ENCODE measurements at regions not wholly inside any gene's neighbourhood (a gene's known extent, or its start where the extent isn't known, plus 50 kb on each side); places are given as distances from the start of the nearest gene placed in this dataset.

GRCh38 chr14:100381395-100382105 is 58.4 kb downstream of the SLC25A47 start:
- in situ Hi-C loops (cut with HindIII; ENCODE audit: low pct_unique_long_range_greater_than_20kb, low sequenced_read_pairs): no loop called here
- no peak for DNase-seq (ENCODE audit: low read depth)

DNA sequence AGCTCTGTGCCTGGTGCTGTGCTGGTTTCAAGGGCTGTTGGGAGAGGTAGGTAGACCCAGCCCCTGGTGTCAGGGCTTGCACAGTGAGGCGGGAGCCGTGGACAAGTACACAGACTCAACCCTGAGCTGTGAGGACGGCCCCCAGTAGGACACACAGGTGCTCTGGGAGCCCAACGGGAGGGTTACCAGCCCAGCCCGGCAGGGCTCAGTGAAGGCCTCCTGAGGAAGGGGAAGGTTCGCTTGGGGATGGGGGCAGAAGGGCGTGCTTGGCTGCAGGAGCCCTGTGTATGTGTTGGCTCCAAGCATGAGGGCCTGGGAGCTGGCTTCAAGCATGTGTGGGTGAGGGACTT is 58.9 kb downstream of the SLC25A47 start:
- in situ Hi-C loops (cut with HindIII; ENCODE audit: low pct_unique_long_range_greater_than_20kb, low sequenced_read_pairs): no loop called here
- DNase-seq (ENCODE audit: low read depth): no peak

DNA sequence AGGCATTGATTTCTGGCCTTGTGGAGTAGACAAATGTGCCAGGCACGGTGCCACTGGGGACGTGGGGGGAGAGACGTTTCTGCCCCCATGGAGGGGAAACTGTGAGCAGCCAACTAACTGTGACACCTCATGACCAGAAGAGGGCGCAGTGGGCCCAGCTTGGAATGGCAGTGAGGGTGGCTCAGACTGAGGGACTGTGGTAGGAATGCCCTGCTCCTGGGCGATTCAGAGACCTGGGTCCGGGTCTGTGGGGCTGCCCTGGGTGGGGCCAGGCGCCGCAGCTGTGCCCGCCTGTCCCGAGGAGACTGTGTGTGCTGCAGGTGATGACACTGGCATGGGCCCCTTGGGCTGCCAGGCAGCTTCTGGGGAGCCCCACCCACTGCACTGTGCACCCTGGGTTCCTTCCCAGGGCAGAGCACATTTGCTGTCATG is 60.6 kb downstream of the SLC25A47 start:
- in situ Hi-C loops (cut with HindIII; ENCODE audit: low pct_unique_long_range_greater_than_20kb, low sequenced_read_pairs): no loop called here
- peak; percentile 35 for DNase-seq (ENCODE audit: low read depth)

DNA sequence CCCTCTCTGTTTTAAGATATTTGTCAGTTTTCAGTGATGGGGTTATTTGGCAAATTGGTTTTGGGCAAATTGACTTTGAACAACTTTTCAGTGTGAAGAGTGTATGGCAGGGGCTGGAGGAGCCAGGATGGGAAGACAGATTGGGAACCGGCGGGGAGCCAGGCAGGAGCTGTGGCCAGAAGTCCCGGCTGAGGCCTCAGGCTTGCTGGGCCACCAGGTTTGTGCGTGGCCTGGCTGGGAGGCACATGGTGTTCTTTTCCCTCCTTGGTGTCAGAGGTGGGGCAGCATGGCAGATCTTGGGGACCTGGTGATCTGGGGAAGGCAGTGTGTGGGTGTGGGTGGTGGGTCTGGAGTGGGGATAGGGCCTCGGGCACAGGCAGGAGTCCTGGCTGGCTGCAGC is 61.1 kb downstream of the SLC25A47 start:
- in situ Hi-C loops (cut with HindIII; ENCODE audit: low pct_unique_long_range_greater_than_20kb, low sequenced_read_pairs): no loop called here
- DNase-seq (ENCODE audit: low read depth): no peak

DNA sequence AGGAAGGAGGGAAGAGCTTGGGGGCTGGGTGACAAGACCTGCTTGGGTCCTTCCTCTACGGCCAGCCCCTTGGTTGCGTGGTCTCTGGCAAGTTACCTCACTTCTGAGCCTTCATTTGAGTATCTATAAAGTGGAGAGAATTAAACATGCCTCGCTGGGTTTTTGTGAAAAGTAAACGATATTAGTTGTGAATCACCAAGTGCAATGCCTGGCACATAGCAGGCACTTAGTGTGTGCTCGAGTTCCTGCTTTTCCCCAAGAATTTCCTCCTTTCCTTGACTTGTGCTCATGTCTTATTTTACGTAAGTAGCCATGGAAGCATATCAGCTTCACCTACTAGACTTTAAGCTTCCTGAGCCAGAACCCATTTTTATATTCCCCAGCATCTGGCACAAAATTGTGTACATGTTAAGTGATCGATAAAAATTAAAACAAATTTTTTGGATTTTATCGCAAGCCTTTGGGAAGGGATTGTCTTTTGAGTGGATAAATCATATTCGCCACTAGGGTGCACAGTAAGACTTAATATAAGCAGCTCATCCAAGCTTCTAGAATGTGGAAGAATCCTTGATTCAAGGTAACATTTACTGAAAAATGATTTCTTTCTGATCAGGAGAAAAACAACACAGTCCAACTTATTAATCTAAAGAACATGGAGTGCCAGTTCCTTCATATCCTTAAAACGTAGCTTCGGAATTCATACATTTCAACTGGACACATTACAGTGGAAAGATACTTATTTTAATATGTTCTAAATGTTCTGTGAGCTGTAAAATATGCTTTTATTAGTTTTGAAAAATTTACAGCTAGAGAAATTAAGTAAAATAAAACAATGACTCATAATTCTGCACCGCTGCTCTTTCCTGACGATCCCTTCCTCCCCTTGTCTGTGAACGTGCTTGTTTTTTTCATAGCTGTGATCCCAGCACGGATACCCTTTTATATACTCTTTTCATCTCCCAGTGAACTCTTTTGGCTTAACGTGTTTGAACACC is 62.0 kb downstream of the SLC25A47 start:
- DNase-seq (ENCODE audit: low read depth): peak; percentile 44
- in situ Hi-C loops (cut with HindIII; ENCODE audit: low pct_unique_long_range_greater_than_20kb, low sequenced_read_pairs): no loop called here

GRCh38 chr14:100386121-100386520 is 63.0 kb downstream of the SLC25A47 start:
- DNase-seq (ENCODE audit: low read depth): no peak
- in situ Hi-C loops (cut with HindIII; ENCODE audit: low pct_unique_long_range_greater_than_20kb, low sequenced_read_pairs): no loop called here

GRCh38 chr14:100386846-100387245 is 63.7 kb downstream of the SLC25A47 start:
- in situ Hi-C loops (cut with HindIII; ENCODE audit: low pct_unique_long_range_greater_than_20kb, low sequenced_read_pairs): no loop called here

DNA sequence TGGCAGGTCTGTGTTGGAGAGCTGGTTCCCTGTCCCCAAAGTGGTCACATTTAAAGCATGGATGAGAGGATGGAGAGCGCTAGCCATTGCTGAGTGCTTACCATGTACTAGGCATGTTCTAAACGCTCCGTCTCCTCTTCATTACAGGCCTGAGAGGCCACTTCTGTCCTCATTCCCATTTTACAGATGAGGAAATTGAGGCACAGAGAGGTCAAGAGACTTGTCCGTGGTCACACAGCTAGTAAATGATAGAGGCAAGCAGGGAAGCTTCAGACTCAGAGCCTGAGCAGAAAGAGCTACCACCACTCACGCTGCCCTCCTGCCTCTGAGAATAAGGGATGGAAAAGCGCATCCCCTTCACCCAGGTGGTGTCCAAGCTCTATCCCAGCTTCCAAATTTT is 64.3 kb downstream of the SLC25A47 start:
- in situ Hi-C loops (cut with HindIII; ENCODE audit: low pct_unique_long_range_greater_than_20kb, low sequenced_read_pairs): no loop called here
- DNase-seq (ENCODE audit: low read depth): no peak

More at GRCh38 chr14:100386846-100387245, 63.7 kb downstream of the SLC25A47 start:
- DNase-seq (ENCODE audit: low read depth): no peak

- DNase-seq (ENCODE audit: low read depth): no peak
- in situ Hi-C loops (cut with HindIII; ENCODE audit: low pct_unique_long_range_greater_than_20kb, low sequenced_read_pairs): no loop called here
Measured at GRCh38 chr14:100388103-100389054, 65.2 kb downstream of the SLC25A47 start.

DNA sequence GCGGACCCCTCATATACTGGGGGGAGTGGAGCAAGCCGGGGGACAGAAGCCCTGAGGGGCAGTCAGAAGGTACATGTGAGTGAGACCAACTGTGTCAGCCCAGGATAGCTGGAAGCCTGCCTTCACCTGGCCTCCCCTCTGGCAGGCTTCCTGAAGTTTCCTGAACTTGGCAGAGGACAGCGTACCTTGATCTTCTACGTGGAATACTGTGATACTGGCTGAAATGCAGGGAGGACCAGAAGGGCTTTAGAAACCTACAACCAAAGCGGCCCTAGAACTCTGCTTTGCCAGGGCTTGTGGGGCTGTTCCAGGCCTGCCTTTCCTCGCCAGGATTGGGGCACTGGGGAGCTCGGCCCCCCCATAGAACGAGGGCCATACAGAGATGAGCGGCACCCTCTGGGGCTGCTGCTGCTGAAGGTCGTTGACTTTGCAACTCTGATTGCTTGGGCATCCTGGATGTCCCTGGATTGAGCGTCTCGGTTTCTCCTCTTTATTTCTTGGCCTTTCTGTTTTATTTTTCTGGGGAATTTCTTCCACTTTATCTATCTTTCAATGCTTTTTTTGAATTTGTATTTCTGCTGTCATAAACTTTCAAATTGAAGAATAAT is 66.5 kb downstream of the SLC25A47 start:
- in situ Hi-C loops (cut with HindIII; ENCODE audit: low pct_unique_long_range_greater_than_20kb, low sequenced_read_pairs): no loop called here
- DNase-seq (ENCODE audit: low read depth): no peak

DNA sequence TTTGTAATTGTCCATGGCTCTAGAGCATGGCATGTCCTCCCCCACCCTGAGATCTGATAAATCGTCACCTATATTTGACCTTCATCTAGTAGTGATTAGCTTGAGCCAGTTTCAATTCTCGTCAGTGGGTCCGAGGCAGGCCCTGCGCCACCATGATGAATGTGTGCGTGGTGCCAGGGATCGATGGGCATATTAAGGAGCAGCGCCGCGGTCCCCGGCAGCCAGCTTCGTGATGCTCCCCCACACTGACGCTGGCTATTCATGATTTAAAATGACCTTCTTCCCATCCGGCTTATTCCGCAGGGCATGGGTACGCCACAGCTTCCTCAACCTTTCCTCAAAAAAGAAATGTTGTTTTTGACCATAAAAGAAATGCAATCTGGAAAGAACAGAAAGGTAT is 68.0 kb downstream of the SLC25A47 start:
- in situ Hi-C loops (cut with HindIII; ENCODE audit: low pct_unique_long_range_greater_than_20kb, low sequenced_read_pairs): no loop called here
- no peak for DNase-seq (ENCODE audit: low read depth)

GRCh38 chr14:100391724-100392123 is 68.6 kb downstream of the SLC25A47 start:
- in situ Hi-C loops (cut with HindIII; ENCODE audit: low pct_unique_long_range_greater_than_20kb, low sequenced_read_pairs): no loop called here
- no peak for DNase-seq (ENCODE audit: low read depth)

DNA sequence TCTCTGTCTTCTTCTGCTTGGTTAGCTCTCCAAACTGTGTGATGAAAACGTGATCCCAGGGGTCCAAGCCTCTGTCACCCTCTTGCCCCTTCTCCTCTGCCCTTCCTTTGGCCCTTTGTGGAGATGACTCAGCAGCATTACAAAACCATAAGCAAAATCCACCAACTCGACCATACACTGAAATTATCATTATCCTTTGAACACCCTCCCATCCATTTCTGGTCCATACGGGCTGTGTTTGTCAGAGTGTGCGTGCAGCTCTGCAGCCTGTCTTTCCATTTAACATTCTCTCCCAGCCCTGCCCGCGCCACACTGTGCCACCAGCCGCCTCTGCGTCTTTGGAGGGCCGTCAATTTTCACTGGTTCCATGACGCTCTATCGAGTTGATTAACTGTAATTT is 69.2 kb downstream of the SLC25A47 start:
- DNase-seq (ENCODE audit: low read depth): no peak
- in situ Hi-C loops (cut with HindIII; ENCODE audit: low pct_unique_long_range_greater_than_20kb, low sequenced_read_pairs): no loop called here

- no peak for DNase-seq (ENCODE audit: low read depth)
- in situ Hi-C loops (cut with HindIII; ENCODE audit: low pct_unique_long_range_greater_than_20kb, low sequenced_read_pairs): no loop called here
Measured at GRCh38 chr14:100393362-100393761, 70.2 kb downstream of the SLC25A47 start.

- no peak for DNase-seq (ENCODE audit: low read depth)
- in situ Hi-C loops (cut with HindIII; ENCODE audit: low pct_unique_long_range_greater_than_20kb, low sequenced_read_pairs): no loop called here
Measured at GRCh38 chr14:100393906-100394732, 71.0 kb downstream of the SLC25A47 start.

DNA sequence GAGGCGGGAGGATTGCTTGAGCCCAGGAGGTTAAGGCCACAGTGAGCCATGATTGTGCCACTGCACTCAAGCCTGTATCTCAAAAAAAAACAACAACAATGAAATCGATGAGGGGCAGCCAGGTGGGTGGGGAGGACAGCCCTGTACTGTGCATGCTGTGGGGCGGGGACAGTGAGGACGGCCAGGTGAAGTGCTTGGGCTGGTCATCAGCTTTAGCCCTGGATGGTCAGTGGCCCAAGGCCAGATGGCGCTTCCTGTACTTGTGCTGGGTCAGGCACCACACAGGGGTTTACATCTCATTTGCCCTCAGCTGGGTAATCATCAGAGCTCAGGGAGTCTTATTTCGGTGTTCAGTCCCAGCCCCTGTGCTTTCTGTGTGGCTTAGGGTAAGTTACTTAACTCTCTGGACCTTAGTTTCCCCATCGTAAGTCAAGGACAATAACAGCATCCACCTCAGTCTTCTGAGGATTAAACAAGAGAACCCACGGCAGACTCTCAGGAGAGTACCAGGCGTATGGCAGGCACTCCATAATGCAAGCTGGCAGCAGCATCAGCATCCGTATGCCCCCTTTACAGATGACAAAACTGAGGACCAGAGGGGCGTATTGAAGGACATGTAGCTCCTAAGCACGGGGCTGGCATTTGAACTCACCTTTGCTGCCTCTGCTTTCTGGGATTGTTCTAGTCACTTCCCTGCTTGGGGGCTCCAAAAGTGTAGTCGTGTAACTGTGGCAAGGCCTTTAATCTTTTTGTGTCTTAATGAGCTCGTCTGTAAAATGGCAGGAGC is 71.9 kb downstream of the SLC25A47 start:
- no peak for DNase-seq (ENCODE audit: low read depth)
- in situ Hi-C loops (cut with HindIII; ENCODE audit: low pct_unique_long_range_greater_than_20kb, low sequenced_read_pairs): no loop called here

All from Caki2 (cell line).